Upper lobe of left lung (tissue), 4 donors: ENCODE measurements at regions not wholly inside any gene's neighbourhood (a gene's known extent, or its start where the extent isn't known, plus 50 kb on each side); places are given as distances from the start of the nearest gene placed in this dataset.

Experiments used
- CTCF ChIP-seq, 6 experiments: fragments of 450-650 bp in 4 of 6; fragments of 200-600 bp in 2 of 6; sonication (generic) in 2 of 6; IDR thresholded peaks; one replicate each; pipeline ENCODE4 v1.5.1; 2016 to 2019; ENCODE audit warnings: antibody characterized with exemption in 6 of 6
- POLR2A ChIP-seq, 4 donors: fragments of 450-650 bp; IDR thresholded peaks; one replicate each; pipeline ENCODE4 v1.5.1; 2016 to 2017; ENCODE audit warnings: antibody characterized with exemption in 4 of 4, mild to moderate bottlenecking in 2 of 4
- POLR2AphosphoS5 ChIP-seq, 2 donors: sonication (generic); formaldehyde crosslinking; IDR thresholded peaks; one replicate each; pipeline ENCODE4 v1.5.1; 2017; ENCODE audit warnings: antibody characterized with exemption in 2 of 2

- TF ChIP-seq POLR2A (IDR thresholded peaks at IDR 0.05) (no peak), POLR2AphosphoS5 (IDR thresholded peaks at IDR 0.05) (no peak), CTCF (IDR thresholded peaks at IDR 0.05) (no peak)
Measured at GRCh38 chr13:105971738-105972137, 563.7 kb downstream of the EFNB2 start.
